Muscle of leg (tissue), 3 donors: ENCODE measurements at regions not wholly inside any gene's neighbourhood (a gene's known extent, or its start where the extent isn't known, plus 50 kb on each side); places are given as distances from the start of the nearest gene placed in this dataset.

Experiments used
- DNase-seq: peaks from one replicate; pipeline ENCODE4 v3.0.0; 2013
- H3K27ac ChIP-seq: one replicate; pipeline ENCODE4 v1.5.1; 2013; ENCODE audit warnings: mild to moderate bottlenecking, low read length, control low read depth
- H3K27me3 ChIP-seq: one replicate; pipeline ENCODE4 v1.6.1; 2013; ENCODE audit warnings: low read length; ENCODE audit not compliant: control insufficient read depth, insufficient read depth
- H3K36me3 ChIP-seq: one replicate; pipeline ENCODE4 v1.6.1; 2013; ENCODE audit warnings: low read length; ENCODE audit not compliant: control insufficient read depth, insufficient read depth
- H3K4me1 ChIP-seq: one replicate; pipeline ENCODE4 v1.6.1; 2013; ENCODE audit warnings: low read length; ENCODE audit not compliant: control insufficient read depth, insufficient read depth
- H3K4me3 ChIP-seq: one replicate; pipeline ENCODE4 v1.5.1; 2013; ENCODE audit warnings: low read length, control low read depth
- H3K9me3 ChIP-seq: replicated peaks from 2 replicates; pipeline ENCODE4 v1.6.1; 2013; ENCODE audit warnings: low read depth, low read length; ENCODE audit not compliant: control insufficient read depth
- WGBS: methylation state at CpG from one replicate; pipeline ENCODE4 v1.1.5; 2013; ENCODE audit warnings: missing lambda C conversion rate; ENCODE audit not compliant: insufficient coverage; 5-methylcytosine and 5-hydroxymethylcytosine counted together

DNA sequence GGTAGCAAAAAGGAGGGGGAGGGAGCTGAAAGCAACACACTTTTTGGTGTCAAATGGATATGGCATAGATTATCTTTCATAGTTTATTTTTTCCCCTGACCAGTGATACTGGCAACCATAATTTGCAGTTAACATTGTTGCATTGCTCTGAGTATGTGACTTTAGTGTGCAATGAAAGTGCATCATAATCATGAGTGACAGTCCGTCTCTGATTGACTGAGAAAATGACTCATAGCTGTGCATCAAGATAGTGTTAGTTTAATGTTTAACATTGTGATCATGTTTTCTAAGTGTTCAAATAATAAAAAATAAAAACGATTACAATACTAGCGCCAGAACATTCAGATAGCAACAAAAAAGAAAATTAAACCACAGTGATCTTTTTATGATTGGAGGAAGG is 952.4 kb upstream of the TENM4 start:
- no peak overlapping the region for H3K4me3 ChIP-seq
- H3K4me1 ChIP-seq: no peaks in the 10 kb centered on the region
- no peak for DNase-seq
- H3K27ac ChIP-seq: no peak overlapping the region
- WGBS: no CpG with 5 or more reads among the region's 3 CpGs
- no peaks in the 10 kb centered on the region for H3K27me3 ChIP-seq
- H3K36me3 ChIP-seq: no peaks in the 10 kb centered on the region
- no peaks in the 10 kb centered on the region for H3K9me3 ChIP-seq

DNA sequence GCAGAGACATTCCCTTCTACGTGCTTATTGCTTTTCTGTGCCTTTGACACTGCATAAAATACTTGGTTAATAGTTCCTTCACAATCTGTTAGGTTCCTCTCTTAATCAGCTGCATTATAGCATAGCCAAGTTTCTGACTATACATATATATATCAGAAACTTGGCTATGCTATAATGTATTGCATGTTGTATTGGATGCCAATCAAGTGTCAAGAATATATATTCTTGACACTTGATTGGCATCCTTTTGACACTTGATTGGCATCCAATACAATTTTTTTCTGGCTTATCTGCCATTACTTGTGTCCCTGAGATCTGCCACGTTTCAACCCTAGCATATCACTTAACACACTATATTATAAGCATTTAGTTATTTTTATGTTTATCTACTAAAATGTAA is 949.7 kb upstream of the TENM4 start:
- Histone ChIP-seq H3K4me1 (no peaks in the 10 kb centered on the region), H3K4me3 (no peak overlapping the region), H3K9me3 (no peaks in the 10 kb centered on the region), H3K27me3 (no peaks in the 10 kb centered on the region), H3K27ac (no peak overlapping the region), H3K36me3 (no peaks in the 10 kb centered on the region)
- no CpG with 5 or more reads among the region's 2 CpGs for WGBS
- DNase-seq: no peak

DNA sequence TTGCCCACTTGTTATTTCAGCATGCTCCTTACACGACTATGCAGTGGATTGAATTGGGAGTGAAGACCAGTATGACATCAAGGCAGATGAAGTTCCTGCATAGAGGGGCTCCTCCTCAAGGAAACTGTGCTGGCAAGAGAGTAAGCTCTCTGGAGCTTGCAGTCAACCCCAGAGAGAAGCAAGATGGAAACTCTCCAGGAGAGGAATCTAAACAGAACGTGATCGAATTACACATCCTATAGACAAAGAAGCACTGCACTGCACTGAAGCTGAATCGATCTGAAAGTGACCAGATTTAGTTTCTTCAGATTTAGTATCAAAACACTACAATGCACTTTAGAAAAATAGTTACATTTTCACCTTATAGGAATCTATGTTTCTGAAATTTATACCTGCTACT is 947.7 kb upstream of the TENM4 start:
- Histone ChIP-seq H3K27ac (no peak overlapping the region), H3K4me1 (no peaks in the 10 kb centered on the region), H3K9me3 (no peaks in the 10 kb centered on the region), H3K27me3 (no peaks in the 10 kb centered on the region), H3K4me3 (no peak overlapping the region), H3K36me3 (no peaks in the 10 kb centered on the region)
- DNase-seq: no peak
- no CpG with 5 or more reads among the region's 4 CpGs for WGBS

DNA sequence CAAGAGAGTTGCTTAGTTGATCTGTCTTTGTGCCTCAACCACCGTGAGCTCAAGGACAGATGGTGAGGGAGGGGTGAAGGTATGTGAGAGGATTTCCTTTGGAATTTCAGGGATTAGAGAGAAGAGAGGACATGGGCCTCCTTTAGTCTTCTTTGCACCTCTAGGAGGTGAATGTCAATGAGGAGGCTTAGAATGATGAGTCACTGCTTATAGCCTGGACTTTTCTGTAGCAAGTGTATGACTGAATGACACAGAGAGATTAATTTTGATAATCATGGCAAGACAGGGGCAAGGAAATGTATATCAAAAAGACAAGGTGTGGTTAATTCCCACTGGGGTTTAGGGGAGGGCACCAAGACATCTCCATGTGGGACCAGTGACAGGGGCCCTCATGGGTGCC is 947.3 kb upstream of the TENM4 start:
- Histone ChIP-seq H3K4me3 (no peak overlapping the region), H3K27ac (no peak overlapping the region), H3K27me3 (no peaks in the 10 kb centered on the region), H3K9me3 (no peaks in the 10 kb centered on the region), H3K36me3 (no peaks in the 10 kb centered on the region), H3K4me1 (no peaks in the 10 kb centered on the region)
- 43% methylated on average over 1 of the region's 1 CpG for whole genome bisulfite sequencing
- DNase-seq: no peak

DNA sequence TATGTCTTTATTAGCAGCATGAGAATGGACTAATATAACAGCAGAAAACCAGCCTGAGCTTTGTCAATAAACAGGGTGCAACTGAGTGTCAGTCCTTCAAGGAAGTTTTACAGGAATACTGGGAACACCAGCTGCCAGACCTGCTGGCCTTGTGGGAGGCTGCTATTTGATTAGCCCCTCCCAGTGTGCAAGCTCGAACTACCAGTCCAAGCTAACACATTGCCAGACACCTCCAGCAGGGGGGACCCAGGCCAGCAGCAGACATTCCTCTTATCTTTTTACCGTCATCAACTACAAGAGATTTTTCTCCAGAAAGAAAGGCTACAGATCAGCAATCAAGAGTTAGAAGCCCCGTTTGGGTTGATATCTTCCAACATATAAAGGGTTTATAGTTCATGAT is 942.8 kb upstream of the TENM4 start:
- no peak for DNase-seq
- Histone ChIP-seq H3K27me3 (no peaks in the 10 kb centered on the region), H3K27ac (no peak overlapping the region), H3K9me3 (no peaks in the 10 kb centered on the region), H3K36me3 (no peaks in the 10 kb centered on the region), H3K4me1 (no peaks in the 10 kb centered on the region), H3K4me3 (no peak overlapping the region)
- WGBS: no CpG with 5 or more reads among the region's 3 CpGs

DNA sequence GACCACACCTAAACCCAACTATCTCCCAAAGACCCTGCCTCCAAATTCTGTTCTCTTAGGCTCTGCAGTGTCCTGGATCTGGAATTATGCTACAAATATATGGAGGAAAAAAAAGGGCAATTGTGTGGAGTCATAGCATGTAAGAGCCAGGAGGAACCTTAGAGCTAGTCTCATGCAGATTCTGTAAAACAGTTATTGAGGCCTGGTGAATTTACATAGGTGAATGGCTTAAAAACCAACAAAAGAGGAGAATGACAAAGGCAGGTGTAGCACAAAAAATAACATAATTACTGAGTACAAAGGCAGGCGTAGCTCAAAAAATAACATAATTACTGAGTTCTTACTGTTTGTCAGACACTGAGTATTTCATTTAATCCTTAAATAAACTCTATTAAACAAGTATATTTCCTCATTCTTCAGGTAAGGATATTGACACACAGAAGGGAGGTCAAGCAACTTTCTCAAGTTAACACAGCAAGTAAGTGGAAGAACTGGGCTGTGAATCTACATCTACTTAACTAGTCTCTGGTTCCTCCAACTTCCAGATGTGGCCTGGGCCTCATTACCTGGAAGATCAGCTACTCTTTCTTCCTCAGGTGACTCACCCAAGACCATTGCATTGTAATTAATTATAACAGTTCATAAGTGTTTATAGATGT is 938.9 kb upstream of the TENM4 start:
- no peak overlapping the region for H3K4me3 ChIP-seq
- DNase-seq: no peak
- no peaks in the 10 kb centered on the region for H3K4me1 ChIP-seq
- WGBS: no CpG with 5 or more reads among the region's 1 CpG
- H3K27me3 ChIP-seq: no peaks in the 10 kb centered on the region
- H3K36me3 ChIP-seq: no peaks in the 10 kb centered on the region
- H3K27ac ChIP-seq: no peak overlapping the region
- H3K9me3 ChIP-seq: no peaks in the 10 kb centered on the region

DNA sequence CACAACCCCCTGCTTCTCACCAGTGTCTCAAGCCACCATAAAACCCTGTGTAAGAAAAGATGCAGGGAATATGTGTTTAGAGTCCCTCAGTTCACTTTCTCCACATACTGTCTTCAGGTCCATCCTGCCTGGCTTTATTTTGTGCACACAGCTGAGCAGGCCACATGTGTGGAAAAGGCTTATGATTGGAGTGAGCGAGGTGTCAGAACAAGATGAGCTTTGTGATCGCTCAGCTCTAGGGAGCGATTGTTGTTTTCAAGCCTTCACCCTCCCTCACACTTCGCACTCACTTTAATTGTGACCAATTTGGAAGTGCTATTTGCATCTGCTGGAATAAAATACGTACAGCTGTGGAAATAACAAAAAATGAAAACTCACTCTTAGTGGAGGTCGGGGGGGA is 931.1 kb upstream of the TENM4 start:
- H3K4me1 ChIP-seq: no peaks in the 10 kb centered on the region
- WGBS: no CpG with 5 or more reads among the region's 6 CpGs
- H3K4me3 ChIP-seq: no peak overlapping the region
- DNase-seq: peak; percentile 9
- no peak overlapping the region for H3K27ac ChIP-seq
- no peaks in the 10 kb centered on the region for H3K9me3 ChIP-seq
- H3K36me3 ChIP-seq: no peaks in the 10 kb centered on the region
- no peaks in the 10 kb centered on the region for H3K27me3 ChIP-seq

DNA sequence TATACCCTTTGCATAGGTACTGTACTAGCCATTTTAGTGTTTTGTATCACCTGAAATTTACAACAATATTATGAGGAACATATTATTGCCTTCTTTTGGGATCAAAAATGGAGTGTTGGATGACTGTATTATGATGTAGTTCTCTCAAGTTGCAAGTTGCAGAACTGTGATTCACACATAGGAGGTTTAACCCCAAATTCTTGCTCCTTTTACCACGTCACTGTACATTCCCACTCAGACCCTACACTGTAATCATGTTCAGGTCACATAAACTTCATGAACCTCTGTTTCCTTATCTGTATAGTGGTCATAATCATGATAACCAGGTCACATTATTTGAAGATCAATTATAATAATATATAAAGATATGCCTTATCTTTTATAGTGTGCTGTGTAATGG is 925.1 kb upstream of the TENM4 start:
- WGBS: no CpG with 5 or more reads among the region's 1 CpG
- Histone ChIP-seq H3K36me3 (no peaks in the 10 kb centered on the region), H3K27ac (no peak overlapping the region), H3K4me1 (no peaks in the 10 kb centered on the region), H3K27me3 (no peaks in the 10 kb centered on the region), H3K4me3 (no peak overlapping the region), H3K9me3 (no peaks in the 10 kb centered on the region)
- DNase-seq: no peak

DNA sequence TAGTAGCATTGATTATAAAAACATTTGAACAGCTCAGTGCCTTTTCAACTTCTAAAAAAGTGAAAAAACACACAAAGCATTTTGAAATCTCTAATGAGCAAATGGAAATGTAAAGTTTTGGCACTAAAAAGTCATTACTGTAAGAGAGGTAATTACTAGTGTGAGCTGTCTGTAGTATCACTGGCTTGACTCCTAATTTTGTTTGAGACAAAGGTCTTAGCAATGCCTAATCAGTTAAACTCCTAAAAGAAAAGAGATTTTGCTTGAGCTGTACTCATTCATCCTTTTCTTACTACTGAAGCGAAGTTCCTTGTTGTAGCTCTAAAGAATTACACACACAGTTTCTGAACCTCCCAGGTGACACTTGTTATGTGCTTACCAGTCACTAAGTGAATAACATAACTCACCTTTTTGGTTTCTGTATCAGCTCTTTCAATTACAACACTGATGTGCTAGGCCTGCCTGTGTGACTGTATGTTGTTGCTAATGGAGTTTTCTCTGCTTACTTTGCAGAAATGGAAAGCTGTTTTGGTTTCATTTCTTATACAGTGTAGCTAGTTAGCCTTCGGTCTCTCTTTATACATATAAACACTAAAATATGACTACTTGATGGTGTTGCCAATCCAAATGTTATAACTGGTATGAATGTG is 924.4 kb upstream of the TENM4 start:
- Histone ChIP-seq H3K4me1 (no peaks in the 10 kb centered on the region), H3K27me3 (no peaks in the 10 kb centered on the region), H3K9me3 (no peaks in the 10 kb centered on the region), H3K27ac (no peak overlapping the region), H3K4me3 (no peak overlapping the region), H3K36me3 (no peaks in the 10 kb centered on the region)
- no peak for DNase-seq
- 100% methylated on average over 1 of the region's 2 CpGs for WGBS

DNA sequence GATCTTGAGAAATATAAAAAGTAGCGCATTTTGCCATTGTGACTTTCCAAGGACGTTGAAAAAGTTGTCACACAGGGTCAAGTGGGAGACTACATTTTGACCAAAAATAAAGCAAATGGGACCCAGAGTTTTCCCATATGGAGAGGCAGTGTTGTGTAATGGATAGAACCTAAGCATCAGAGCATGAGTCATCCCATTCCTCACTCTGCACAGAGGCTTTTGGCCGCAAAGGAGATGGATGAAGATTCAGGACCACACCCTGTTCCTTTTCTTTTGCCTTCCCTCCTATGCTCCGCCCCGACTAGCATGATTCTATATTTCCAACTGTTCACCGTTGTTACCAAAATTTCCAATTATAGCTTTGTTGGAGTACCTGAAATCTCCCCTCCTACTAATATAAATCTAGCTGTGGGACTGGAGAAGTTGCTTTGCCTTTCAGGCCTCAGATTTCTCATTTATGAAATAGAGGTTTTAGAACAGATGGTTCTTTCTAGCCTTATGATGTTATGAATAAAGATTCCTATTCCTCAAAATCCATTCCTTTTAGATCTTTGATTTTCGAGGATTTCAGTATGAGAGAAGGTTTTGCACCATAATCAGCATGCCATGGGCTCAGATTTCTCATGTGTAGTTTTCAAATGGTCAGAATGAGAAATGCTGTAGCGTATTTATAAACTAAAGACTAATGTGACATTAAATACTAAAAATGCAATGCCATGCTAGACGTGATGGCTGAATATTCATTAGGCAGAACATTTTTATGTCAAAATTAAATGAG is 921.9 kb upstream of the TENM4 start:
- H3K27me3 ChIP-seq: no peaks in the 10 kb centered on the region
- 78% methylated on average over 2 of the region's 9 CpGs for WGBS
- no peaks in the 10 kb centered on the region for H3K36me3 ChIP-seq
- H3K4me3 ChIP-seq: no peak overlapping the region
- no peak overlapping the region for H3K27ac ChIP-seq
- H3K9me3 ChIP-seq: no peaks in the 10 kb centered on the region
- no peaks in the 10 kb centered on the region for H3K4me1 ChIP-seq
- no peak for DNase-seq
